ENCODE measurements at regions not wholly inside any gene's neighbourhood (a gene's known extent, or its start where the extent isn't known, plus 50 kb on each side); places are given as distances from the start of the nearest gene placed in this dataset.

DNA sequence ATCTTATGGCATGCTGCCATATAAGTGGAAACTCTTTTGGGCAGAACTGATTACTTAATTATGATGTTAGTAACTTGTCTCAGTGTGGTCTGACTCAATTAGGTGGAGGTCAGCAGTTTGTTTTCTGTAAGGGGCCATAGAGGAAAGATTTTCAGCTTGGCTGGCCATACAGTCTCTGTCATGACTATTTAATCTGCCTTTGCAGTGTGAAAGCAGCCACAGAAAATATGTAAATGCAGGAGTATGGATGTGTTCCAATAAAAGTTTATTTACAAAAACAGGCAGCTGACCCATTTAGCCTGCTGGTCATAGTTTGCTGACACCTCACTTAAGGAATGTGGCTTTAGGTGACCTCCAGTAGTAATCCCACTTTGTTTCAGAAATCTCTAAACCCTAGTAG is 700.7 kb downstream of the EPM2A start:
- Histone ChIP-seq H3K27ac (no peak overlapping the region), H3K4me1 (no peaks in the 10 kb centered on the region), H3K36me3 (no peaks in the 10 kb centered on the region), H3K9me3 (no peaks in the 10 kb centered on the region), H3K4me3 (no peak overlapping the region), H3K27me3 (no peaks in the 10 kb centered on the region)
- intact Hi-C loops (cut with DNase I) = no loop called here
- no peak for DNase-seq (ENCODE audit: extremely low spot score in 2 of 2)
- TF ChIP-seq POLR2AphosphoS5 (IDR thresholded peaks at IDR 0.05; ENCODE audit: insufficient read depth in 1 of 2, low read depth in 1 of 2) (no peak), POLR2A (IDR thresholded peaks at IDR 0.05) (no peak)
- TF ChIP-seq, protein P1, sequence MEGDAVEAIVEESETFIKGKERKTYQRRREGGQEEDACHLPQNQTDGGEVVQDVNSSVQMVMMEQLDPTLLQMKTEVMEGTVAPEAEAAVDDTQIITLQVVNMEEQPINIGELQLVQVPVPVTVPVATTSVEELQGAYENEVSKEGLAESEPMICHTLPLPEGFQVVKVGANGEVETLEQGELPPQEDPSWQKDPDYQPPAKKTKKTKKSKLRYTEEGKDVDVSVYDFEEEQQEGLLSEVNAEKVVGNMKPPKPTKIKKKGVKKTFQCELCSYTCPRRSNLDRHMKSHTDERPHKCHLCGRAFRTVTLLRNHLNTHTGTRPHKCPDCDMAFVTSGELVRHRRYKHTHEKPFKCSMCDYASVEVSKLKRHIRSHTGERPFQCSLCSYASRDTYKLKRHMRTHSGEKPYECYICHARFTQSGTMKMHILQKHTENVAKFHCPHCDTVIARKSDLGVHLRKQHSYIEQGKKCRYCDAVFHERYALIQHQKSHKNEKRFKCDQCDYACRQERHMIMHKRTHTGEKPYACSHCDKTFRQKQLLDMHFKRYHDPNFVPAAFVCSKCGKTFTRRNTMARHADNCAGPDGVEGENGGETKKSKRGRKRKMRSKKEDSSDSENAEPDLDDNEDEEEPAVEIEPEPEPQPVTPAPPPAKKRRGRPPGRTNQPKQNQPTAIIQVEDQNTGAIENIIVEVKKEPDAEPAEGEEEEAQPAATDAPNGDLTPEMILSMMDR (IDR thresholded peaks at IDR 0.05) = no peak

DNA sequence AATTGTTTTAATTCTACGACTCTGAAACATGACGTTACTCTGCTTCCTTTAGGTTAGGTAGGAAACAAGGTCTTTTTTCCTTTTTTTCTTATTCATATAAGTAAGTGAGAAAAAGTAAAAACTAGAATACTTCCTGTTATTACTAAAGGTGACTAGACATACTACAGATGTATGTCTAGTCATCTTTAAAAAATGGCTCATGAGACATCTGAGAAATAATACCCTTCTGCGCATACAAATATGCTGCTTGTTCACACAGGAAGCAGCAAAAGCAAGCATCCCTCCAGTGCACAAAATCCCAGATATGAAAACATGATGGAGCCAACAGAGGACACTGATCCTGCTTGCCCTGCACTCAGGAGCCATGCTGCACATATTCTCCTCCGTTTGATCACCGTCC is 699.1 kb downstream of the EPM2A start:
- Histone ChIP-seq H3K27ac (no peak overlapping the region), H3K9me3 (no peaks in the 10 kb centered on the region), H3K4me3 (no peak overlapping the region), H3K4me1 (no peaks in the 10 kb centered on the region), H3K36me3 (no peaks in the 10 kb centered on the region), H3K27me3 (no peaks in the 10 kb centered on the region)
- DNase-seq (ENCODE audit: extremely low spot score in 2 of 2) = no peak
- TF ChIP-seq POLR2A (IDR thresholded peaks at IDR 0.05) = no peak
- TF ChIP-seq, protein P1 (IDR thresholded peaks at IDR 0.05) = no peak
- TF ChIP-seq POLR2AphosphoS5 (IDR thresholded peaks at IDR 0.05; ENCODE audit: insufficient read depth in 1 of 2, low read depth in 1 of 2) = no peak
- intact Hi-C loops (cut with DNase I) = no loop called here

DNA sequence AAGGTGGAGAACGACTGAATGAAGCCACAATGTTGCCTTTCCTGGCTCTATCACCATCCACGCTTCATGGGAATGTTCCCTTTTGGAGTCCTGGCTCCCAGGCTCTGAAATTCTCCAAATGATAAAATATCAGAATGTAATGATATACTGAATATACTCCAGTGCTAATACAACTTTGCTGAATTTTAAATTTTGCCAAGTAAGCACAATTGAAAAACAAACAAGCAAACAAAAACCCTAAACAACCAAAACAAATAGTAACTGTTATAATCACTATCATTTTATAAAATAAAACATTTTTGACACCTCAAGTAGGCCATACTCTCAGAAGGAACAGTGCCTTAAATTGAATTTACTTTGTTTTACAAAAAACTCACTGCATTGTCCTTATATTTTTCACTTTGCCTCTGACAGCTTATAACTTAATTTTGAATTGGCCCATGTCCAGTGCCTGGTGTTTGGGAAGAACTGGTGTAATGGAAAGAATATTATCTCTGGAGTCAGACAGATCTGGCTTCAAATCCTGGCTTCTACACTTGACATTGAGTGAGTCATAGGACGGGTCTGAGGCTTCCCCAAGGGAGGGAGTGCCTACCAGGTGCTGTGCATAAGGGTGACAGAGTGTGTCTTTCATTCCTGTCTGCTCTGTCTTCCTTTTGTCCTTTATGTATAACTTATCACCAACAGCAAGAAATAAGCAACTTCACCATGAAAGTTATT is 698.3 kb downstream of the EPM2A start:
- intact Hi-C loops (cut with DNase I) = no loop called here
- no peaks in the 10 kb centered on the region for H3K4me1 ChIP-seq
- H3K36me3 ChIP-seq = no peaks in the 10 kb centered on the region
- no peak for DNase-seq (ENCODE audit: extremely low spot score in 2 of 2)
- TF ChIP-seq, protein P1 (IDR thresholded peaks at IDR 0.05) = no peak
- no peak for TF ChIP-seq POLR2A (IDR thresholded peaks at IDR 0.05)
- H3K27me3 ChIP-seq = no peaks in the 10 kb centered on the region
- H3K9me3 ChIP-seq = no peaks in the 10 kb centered on the region
- H3K4me3 ChIP-seq = no peak overlapping the region
- H3K27ac ChIP-seq = no peak overlapping the region

- Histone ChIP-seq H3K4me1 (no peaks in the 10 kb centered on the region), H3K27me3 (no peaks in the 10 kb centered on the region), H3K9me3 (no peaks in the 10 kb centered on the region), H3K27ac (no peak overlapping the region), H3K36me3 (no peaks in the 10 kb centered on the region), H3K4me3 (no peak overlapping the region)
- no peak for DNase-seq (ENCODE audit: extremely low spot score in 2 of 2)
- intact Hi-C loops (cut with DNase I) = no loop called here
- TF ChIP-seq, protein P1 (IDR thresholded peaks at IDR 0.05) = no peak
- TF ChIP-seq POLR2AphosphoS5 (IDR thresholded peaks at IDR 0.05; ENCODE audit: insufficient read depth in 1 of 2, low read depth in 1 of 2) (no peak), POLR2A (IDR thresholded peaks at IDR 0.05) (no peak)
These were observed 692.8 kb downstream of the EPM2A start for GRCh38 chr6:145042559-145042958.

- Histone ChIP-seq H3K27me3 (no peaks in the 10 kb centered on the region), H3K4me1 (no peaks in the 10 kb centered on the region), H3K4me3 (no peak overlapping the region), H3K36me3 (no peaks in the 10 kb centered on the region), H3K9me3 (no peaks in the 10 kb centered on the region), H3K27ac (no peak overlapping the region)
- TF ChIP-seq POLR2AphosphoS5 (IDR thresholded peaks at IDR 0.05; ENCODE audit: insufficient read depth in 1 of 2, low read depth in 1 of 2) (no peak), POLR2A (IDR thresholded peaks at IDR 0.05) (no peak)
- TF ChIP-seq, protein P1 (IDR thresholded peaks at IDR 0.05) = no peak
- no peak for DNase-seq (ENCODE audit: extremely low spot score in 2 of 2)
- intact Hi-C loops (cut with DNase I) = no loop called here
These were observed 691.3 kb downstream of the EPM2A start for GRCh38 chr6:145043926-145044500.

Data from vagina (tissue), 2 donors.